ENCODE measurements at regions not wholly inside any gene's neighbourhood (a gene's known extent, or its start where the extent isn't known, plus 50 kb on each side); places are given as distances from the start of the nearest gene placed in this dataset.

GRCh38 chr7:46446151-46446550 lies 525.1 kb upstream of the IGFBP3 start:
- no peak for DNase-seq (ENCODE audit: low spot score)

- DNase-seq (ENCODE audit: low spot score) = no peak
Measured at GRCh38 chr7:46444256-46444655, 523.2 kb upstream of the IGFBP3 start.

DNA sequence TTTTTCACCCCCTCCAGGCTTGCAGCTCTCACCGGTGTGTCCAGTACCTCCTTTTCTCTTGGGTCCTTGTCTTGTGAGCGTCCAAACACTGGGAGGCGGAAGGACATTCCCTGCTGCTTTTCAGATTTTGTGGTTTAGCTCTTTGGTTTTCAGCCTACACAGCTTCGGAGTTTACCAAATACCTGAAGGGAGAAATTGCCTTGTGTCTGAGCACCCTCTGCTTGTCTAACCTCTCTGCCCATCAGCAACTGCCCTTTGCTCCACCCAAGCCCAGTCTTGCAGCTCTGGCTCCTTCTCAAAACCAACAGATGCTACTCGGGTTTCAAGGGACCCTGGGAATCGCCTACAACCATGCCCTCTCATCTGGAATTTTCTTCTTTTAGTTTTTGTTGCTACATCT lies 519.1 kb upstream of the IGFBP3 start:
- no peak for DNase-seq (ENCODE audit: low spot score)

DNA sequence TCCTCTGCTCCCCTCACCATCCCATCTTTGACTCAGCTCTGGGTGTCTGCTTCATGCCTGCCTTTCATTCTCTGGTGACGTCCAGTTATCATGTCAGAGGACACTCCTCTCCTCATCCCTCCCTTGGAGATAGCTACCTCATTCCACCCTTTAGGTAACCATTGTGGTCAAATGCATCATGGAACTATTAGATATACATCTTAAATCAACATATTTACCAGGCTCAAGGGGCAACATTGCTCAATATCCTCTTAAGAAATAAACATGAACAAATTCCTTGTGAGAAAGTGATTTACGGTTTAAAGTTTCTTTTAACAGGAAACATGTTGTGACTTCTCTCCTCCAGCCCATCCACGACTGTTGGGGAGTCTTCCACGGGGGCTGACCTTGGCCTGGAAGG lies 511.6 kb upstream of the IGFBP3 start:
- DNase-seq (ENCODE audit: low spot score) = no peak

DNA sequence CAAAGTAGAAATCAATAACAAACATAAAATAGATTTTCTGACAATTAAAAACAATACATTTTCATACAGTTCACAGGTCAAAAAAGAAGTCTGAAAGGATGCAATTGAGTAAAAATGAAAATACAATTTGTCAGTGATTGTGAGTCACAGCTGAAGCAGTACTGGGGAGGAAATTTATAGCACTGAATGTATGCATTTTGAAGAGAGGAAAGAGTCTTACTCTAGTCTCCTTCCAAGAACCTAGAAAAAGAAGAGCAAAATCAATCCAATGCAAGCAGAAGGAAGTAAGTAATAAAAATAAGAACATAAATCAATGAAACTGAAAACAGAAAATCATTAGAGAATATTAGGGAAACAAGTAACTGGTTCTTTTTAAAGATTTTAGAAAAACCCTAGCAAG lies 507.2 kb upstream of the IGFBP3 start:
- DNase-seq (ENCODE audit: low spot score) = no peak

DNA sequence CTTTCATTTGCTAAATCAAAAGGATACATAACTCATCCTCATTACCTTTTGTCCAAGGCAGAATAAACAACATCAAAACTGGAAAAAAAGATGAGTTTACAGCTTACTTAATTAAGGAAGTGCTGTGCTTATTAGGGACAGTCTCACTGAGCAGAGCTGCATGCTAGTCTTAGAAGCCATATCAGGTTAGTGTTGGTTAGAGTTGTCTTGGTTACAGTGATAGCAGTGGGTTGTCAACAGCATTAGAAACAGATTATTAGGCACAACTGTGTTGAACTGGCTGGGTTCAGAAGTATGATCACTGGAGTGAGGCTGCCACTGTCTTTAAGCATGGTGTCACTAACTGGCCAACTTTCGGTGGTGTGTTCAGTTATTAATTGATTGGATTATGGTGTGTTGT lies 503.9 kb upstream of the IGFBP3 start:
- DNase-seq (ENCODE audit: low spot score) = no peak

DNA sequence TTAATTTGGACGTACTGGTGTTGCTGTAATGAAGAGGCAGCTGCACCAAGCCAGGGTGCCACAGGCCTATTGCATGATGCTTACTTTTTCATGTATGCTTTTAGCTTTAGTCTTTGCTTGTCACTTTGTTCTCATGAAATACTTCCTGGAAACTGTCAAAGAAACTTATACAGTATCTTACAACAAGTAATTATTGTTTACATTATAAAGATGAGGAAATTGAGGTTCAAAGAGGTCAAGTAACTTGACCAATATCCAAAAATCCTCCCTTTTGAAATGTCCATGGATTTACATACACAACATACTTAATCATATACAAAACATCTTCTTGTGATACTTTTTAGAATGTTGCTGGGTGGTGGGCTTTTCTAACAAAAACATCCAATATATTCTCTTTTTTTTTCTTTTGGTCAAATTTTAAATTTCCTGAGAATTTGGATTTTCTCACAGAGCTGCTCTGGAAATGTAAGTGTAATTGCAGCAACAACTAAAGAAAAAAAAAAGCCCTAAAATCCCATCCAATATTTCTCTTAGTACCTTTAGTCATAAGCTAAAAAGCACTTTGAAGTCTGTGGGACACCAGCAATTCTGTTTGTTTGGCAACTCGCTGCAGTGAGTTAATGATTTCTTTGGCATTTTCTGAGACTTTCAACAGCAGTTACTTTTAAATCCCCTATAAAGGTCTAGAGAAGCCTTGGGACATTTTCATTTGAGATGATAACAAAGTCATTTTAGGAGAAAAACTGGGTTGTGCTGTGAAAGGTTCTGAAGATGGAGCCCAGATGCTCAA lies 500.6 kb upstream of the IGFBP3 start:
- no peak for DNase-seq (ENCODE audit: low spot score)

GRCh38 chr7:46414946-46415345 lies 493.9 kb upstream of the IGFBP3 start:
- no peak for DNase-seq (ENCODE audit: low spot score)

DNA sequence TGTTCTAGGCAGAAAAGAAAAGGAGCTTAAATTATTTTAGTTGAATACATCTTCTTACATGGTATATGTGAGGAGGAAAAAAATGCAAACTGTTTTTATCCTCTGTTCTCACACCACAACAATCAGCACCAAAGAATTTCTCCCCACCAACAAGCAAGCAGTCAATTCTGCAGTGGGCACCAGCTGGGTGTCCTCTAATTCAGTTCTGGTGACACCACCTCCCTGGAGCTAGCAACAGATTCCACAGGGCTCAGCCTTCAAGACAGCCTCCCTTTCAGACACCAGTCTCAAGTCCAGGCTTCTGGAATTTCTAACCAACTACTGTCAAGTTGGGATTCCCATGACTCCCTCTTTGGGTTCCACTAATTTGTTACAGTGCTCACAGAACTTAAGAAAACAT lies 490.2 kb upstream of the IGFBP3 start:
- DNase-seq (ENCODE audit: low spot score) = no peak

DNA sequence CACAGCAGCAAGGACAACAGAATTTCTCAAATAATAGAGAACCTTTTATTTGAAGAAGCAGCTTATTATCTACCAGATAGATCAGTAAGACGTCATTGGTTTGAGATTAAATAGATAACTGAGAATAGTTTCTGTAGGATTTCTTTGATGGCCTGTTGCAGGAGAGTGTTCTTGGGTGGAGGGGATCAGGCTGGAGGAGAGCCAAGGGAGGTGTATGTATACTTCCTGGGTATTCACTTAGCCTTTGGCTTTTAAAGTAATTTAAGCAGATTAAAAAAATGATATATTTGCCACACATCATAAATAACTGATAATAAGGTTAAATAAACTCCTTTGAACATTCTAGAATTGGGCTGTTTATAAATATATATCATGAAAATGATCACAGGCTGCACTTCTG lies 486.1 kb upstream of the IGFBP3 start:
- no peak for DNase-seq (ENCODE audit: low spot score)

- no peak for DNase-seq (ENCODE audit: low spot score)
Measured at GRCh38 chr7:46397591-46397990, 476.5 kb upstream of the IGFBP3 start.

DNA sequence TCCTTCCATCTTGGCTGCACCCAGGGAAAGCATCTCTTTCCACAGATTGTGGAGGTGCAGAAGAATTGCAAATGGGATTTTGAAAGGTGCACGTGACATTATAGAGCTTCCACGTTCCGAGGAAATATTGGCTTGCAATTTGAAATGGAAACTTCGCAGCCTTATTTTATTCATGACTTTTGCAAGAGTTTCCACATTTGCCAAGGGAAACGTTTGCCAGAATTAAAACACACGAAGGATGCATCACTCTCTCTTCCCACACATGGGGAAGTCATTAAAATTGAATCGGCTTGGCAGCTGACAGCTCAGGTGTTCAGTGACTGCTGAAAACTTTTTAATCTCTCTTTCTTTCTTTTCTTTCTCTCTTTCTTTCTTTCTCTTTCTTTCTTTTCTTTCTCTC lies 475.4 kb upstream of the IGFBP3 start:
- DNase-seq (ENCODE audit: low spot score) = no peak

DNA sequence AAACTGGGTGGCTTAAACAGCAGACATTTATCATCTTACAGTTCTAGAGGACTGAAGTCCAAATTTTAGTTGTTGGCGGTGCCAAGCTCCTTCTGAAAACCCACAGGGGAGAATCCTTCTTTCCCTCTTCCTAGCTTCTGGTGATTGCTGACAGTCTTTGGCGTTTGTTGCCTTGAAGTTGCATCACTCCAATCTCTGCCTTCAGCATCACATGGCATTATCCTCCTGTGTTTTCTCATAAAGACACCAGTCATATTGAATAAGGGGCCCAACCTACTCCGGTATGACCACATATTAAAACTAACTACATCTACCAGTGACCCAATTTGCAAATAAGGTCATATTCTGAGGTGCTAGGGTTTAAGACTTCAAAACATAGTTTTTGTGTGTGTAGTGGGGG lies 472.1 kb upstream of the IGFBP3 start:
- DNase-seq (ENCODE audit: low spot score) = no peak

DNA sequence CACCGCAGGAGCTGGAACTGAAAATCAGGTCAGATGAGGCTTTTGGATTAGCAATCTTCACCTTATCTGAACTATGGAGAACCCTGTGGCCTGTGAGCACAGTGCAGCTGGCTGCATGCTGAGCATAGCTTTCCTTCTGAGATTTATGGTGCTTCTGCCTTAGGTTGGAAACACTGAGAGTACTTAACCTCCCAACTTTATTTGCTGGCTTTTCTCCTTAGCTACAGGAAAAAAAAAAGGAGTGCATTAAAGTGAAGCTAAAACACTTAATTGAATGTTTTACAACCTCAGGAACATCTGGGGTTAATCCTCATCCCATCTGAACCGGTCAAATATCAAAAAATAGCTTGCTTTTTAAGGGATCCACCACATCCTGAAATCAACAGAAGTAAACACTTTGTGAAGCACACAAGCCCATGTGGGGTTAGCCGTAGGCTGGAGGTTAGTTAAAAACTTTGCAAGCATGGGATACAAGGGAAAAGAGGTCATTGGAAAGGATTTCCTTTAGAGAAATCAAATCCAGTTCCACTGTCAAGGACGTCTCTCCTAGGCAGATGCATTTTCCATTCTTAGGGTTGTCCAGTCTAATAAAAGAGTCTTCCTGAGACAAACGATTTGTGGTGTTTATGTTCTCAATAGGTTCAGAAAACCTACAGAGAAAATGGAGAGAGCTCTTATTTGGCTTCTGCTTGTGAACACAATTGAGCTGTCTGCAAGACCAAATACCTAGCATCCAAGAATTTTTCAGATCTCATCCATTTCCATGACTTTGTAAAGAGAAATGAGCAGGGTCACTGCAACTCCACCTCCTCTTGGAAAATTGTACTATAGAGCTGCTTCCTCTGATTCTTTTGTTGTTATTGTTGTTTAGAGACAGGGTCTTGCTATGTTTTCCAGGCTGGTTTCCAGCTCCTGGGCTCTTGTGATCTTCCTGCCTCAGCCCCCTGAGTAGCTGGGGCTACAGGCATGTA lies 470.4 kb upstream of the IGFBP3 start:
- no peak for DNase-seq (ENCODE audit: low spot score)

DNA sequence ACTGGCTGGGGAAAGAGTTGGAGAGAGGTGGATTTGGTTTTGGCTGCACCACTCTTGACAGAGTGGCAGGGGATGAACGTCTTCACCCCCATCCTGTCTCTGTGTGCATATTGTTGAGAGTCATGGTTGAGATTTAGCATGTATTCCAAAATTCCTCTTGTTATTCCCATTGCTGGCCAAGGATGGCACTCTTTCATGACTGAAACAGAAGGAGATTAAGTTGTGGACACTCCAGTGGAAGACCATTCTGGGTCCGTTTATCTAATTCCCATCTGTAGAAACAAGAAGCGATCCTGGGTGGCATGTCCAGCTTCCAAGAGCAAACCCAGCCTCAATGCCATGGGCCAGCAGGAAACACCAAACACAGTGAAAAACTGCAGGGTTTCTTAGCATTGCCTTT lies 469.0 kb upstream of the IGFBP3 start:
- no peak for DNase-seq (ENCODE audit: low spot score)

DNA sequence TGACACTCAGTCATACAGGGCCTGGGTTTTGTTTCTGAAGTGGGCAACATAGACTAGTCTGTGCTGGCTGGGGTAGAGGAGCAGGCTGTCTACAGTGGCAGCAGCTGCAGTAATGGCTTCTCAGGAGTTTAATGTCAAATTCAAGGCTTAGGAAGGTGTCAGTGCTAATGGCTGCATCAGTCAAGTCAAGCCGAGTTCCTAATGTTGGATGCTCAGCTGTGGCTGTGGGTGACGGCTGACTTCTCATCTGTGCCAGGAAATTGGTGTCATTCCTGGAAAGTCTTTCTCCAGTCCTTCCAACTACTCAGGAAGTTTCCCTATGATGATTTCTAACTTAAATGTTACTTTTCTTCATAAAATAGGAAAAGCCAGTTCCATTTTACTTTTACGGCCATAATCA lies 468.1 kb upstream of the IGFBP3 start:
- no peak for DNase-seq (ENCODE audit: low spot score)

- DNase-seq (ENCODE audit: low spot score) = no peak
Measured at GRCh38 chr7:46387646-46388045, 466.6 kb upstream of the IGFBP3 start.

DNA sequence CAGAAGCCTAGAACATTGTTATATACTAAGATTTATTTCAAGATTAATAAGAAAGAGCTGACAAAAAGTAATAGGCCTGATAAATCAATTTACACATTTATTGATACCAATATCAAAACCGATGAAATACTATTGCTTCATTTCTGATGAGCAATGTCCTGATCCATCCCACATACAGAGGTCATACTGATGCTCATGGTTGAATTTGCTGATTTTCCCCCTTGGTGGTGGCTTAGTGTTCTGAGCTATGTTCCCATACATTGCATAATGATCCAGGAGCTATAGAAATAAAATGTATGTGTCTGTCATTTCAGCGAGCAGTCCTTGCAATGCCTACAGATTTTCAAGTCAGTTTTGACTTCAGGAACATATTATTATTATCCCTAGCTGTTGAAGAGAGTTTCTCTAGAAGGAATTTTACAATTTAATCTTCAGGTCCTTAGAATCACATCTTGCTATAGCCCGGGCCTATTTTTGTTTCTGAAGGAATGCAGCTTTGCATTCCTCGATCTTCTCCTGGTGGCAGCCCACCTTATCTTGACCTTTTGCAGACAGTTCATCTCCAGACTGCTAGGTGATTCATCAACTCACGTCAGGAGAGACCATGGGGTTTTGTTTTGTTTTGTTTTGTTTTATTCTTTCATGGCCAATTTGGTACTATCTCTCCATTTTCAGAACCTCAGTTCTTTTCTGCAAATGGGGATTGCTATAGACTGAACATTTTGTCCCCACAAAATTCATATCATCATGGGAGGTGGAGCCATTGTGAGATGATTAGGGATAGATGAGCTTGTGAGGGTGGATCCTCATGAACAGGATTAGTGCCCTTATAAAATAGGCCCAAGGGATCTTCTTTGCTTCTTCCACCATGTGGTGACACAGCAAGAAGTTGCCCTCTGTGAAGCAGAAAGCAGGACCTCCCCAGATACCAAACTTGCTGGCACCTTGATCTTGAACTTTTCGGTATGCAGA lies 465.6 kb upstream of the IGFBP3 start:
- no peak for DNase-seq (ENCODE audit: low spot score)

DNA sequence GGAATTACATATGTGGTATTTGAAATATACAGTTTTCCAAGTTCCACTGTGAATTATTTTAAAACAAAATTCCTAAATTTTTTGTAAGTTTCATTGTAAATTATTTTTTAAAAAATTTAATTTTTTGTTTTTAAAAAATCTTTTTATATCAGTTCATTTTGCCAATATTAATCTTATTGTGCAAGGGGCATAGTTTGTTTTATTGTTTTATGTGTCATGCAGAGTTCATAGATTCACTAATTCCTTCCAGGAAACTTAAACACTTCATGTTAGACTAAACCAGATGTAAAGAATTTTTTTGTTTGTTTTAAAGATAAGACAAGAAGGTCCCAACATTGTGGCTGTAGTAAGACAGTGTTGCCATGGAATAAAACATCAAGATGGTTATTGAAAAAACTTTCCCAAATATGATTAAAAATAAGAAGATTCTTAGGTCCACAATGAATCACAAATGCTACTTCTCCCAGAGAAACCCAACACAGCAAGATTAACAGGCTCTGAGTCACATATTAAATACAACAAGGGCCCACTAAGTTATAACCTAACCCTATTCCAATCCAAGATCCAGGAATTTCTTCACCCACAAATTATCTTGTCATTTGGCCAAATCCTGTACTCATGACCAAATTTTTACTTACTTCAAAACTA lies 464.7 kb upstream of the IGFBP3 start:
- DNase-seq (ENCODE audit: low spot score) = no peak

DNA sequence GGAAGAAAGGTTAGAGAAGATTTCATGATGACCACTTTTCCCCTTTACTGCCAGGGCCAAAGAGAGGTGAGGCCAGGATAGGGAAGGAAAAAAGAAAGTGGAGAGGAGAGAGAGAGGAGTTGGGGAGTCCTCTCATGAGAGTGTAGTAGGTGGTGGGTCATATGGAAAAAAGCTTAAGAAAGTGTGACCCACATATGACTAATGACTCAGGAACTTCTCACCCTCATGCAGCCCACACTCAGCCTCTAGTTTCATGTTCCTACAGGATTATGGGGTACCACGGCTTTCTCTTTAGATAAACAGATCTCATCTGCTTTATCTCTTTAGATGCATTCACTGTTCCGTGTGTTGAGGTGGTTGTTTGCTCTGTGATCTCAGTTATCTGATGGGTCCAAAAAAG lies 462.5 kb upstream of the IGFBP3 start:
- DNase-seq (ENCODE audit: low spot score) = no peak

DNA sequence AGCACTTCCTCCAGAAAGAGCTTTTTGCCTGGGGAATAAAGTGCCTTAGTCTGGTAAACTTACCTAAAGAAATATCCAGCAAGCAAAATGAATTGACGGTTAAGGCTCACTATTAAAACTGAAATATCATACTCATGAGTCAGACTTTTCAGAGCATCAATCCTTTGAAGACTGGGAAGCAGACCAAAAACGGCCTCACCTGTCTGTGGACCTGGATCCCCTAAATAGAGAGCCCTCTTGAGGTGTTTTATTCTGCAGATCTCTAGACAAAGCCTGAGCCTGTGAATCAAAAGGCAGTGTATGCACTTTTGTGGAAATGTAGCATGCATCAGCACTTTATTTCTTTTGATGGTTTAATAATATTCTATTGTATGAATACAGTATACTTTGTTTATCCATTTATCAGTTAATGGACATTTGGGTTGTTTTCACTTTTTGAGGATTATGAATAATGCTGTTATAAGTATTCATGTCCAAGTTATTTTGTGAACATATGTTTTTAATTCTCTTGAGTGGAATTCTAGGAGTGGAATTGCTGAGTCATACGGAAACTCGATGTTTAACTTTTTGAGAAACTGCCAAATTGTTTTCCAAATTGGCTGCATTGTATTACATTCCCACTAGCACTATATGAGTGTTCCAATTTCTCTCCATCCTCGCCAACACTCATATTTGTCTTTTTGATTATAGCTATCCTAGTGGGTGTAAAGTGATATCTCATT lies 449.0 kb upstream of the IGFBP3 start:
- no peak for DNase-seq (ENCODE audit: low spot score)

All from mucosa of gallbladder (tissue), 1 donor.